ENCODE measurements at regions not wholly inside any gene's neighbourhood (a gene's known extent, or its start where the extent isn't known, plus 50 kb on each side); places are given as distances from the start of the nearest gene placed in this dataset.

DNA sequence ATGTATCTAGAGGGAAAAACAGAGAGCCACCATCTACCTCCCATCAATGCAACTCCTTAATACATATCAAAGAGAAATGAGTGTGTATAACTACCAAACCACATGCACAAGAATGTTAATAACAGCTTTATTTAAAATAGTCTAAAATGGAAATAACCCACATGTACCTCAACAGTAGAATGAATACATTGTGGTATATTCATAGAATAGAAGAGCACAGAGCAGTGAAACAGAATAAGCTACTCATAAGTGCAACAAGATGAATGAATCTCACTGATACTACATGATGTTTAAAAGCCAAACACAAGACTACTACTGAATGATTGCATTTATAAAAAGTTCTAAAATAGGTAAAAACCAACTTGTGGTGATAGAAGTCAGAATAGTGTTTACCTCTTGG lies 232.5 kb downstream of the BTG1 start:
- TF ChIP-seq, protein P1, sequence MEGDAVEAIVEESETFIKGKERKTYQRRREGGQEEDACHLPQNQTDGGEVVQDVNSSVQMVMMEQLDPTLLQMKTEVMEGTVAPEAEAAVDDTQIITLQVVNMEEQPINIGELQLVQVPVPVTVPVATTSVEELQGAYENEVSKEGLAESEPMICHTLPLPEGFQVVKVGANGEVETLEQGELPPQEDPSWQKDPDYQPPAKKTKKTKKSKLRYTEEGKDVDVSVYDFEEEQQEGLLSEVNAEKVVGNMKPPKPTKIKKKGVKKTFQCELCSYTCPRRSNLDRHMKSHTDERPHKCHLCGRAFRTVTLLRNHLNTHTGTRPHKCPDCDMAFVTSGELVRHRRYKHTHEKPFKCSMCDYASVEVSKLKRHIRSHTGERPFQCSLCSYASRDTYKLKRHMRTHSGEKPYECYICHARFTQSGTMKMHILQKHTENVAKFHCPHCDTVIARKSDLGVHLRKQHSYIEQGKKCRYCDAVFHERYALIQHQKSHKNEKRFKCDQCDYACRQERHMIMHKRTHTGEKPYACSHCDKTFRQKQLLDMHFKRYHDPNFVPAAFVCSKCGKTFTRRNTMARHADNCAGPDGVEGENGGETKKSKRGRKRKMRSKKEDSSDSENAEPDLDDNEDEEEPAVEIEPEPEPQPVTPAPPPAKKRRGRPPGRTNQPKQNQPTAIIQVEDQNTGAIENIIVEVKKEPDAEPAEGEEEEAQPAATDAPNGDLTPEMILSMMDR (IDR thresholded peaks at IDR 0.05; ENCODE audit: insufficient read depth, missing control alignments): no peak
- FAIRE-seq (no peak), DNase-seq (ENCODE audit: insufficient read length, low spot score) (no peak)

GRCh38 chr12:91912178-91912577 lies 233.5 kb downstream of the BTG1 start:
- TF ChIP-seq, protein P1 (IDR thresholded peaks at IDR 0.05; ENCODE audit: insufficient read depth, missing control alignments): no peak
- DNase-seq (ENCODE audit: insufficient read length, low spot score): no peak
- no peak for FAIRE-seq

DNA sequence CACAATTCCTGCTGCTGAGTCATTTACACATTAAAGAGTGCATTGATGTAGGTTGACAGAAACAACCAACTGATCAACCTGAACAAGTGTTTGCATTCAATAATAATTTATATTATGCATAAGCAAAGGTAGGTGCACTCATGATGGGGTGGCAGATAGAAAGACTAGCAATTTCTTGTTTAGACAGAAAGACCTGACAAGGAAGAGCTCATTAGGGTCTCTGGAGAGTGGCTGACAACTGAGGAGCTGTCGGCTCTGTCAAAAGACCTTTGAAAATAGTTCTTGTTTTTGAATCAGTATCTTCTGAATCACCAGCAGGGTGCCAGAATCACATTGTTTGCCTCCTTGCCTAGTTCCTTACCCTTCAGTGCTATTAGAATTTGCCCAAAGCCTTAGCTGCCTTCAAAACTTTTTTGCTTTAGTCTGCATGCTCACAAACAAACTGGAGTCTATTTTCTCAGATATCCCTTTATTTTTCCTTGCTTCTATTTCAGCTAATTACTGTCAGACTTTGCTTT lies 234.7 kb downstream of the BTG1 start:
- TF ChIP-seq, protein P1 (IDR thresholded peaks at IDR 0.05; ENCODE audit: insufficient read depth, missing control alignments): no peak
- FAIRE-seq (no peak), DNase-seq (ENCODE audit: insufficient read length, low spot score) (no peak)

DNA sequence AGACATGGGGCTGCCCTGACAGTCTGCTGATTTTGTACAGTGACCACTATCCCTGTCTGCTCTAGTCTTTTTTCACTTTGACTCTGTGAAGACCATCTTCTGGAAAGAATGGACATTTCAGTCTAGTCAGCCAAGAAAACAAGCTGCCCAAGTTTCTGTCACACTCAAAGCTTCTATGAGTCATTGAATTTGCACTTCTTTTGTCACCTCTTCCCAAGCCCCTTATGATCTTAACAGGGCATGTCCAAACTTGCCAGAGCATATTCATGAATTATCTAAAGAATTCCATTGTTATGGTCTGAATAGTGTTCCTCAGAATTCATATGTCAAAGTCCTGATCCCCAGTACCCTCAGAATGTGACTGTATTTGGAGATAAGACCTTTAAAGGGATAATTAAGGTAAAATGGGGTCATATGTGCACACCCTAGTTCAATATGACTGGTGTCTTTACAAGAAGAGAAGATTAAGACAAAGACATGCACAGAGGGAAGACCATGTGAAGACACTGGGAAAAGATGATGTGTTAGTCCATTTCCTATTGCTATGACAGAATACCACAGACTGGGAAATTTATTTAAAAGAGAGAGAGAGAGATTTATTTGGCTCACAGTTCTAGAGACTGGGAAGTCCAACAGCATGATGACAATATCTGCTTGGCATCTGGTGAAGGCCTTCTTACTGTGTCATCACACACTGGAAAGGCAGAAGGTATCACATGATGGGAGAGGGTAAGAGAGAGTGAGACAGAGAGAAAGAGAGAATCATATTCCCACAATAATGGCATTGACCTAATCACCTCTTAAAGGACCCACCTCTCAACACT lies 242.6 kb downstream of the BTG1 start:
- no peak for FAIRE-seq
- no peak for DNase-seq (ENCODE audit: insufficient read length, low spot score)
- TF ChIP-seq, protein P1 (IDR thresholded peaks at IDR 0.05; ENCODE audit: insufficient read depth, missing control alignments): no peak

DNA sequence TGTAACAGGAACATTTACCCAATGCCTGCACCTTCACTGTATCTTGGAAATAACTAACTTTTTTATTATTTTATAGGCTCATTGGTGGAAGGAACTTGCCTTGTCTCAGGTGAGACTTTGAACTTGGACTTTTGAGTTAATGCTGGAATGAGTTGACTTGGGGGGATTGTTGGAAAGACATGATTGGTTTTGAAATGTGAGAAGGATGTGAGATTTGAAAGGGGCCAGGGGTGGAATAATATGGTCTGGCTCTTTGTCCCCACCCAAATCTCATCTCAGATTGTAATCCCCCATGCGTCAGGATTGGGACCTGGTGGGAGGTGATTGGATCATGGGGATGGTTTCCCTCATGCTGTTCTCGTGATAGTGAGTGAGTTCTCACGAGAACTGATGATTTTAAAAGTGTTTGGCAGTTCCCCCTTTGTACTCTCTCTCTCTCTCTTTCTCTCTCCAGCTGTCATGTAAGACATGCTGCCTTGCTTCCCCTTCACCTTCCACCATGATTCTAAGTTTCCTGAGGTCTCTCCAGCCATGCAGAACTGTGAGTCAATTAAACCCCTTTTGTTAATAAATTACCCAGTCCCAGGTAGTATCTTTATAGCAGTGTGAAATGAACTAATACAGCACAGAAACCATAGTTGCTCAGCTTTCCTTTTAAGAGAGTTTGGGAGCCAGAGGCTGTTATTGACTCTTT lies 244.1 kb downstream of the BTG1 start:
- DNase-seq (ENCODE audit: insufficient read length, low spot score) (no peak), FAIRE-seq (no peak)
- TF ChIP-seq, protein P1 (IDR thresholded peaks at IDR 0.05; ENCODE audit: insufficient read depth, missing control alignments): no peak

DNA sequence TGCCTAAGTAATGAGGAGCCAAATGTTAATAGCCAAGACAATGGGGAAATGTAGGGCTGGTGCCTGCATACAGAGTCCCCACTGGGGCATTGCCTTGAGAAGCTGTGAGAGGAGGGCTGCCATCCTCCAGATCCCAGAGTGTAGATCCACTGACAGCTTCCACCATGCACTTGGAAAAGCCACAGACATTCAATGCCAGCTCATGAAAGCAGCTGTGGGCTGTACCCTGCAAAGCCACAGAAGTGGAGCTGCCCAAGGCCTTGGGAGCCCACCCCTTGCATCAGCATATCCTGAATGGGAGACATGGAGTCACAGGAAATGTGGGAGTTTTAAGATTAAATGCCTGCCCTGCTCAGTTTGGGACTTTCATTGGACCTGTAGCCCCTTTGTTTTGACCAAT lies 244.7 kb downstream of the BTG1 start:
- DNase-seq (ENCODE audit: insufficient read length, low spot score) (no peak), FAIRE-seq (no peak)
- TF ChIP-seq, protein P1 (IDR thresholded peaks at IDR 0.05; ENCODE audit: insufficient read depth, missing control alignments): no peak

- DNase-seq (ENCODE audit: insufficient read length, low spot score) (no peak), FAIRE-seq (no peak)
- TF ChIP-seq, protein P1 (IDR thresholded peaks at IDR 0.05; ENCODE audit: insufficient read depth, missing control alignments): no peak
These were observed 246.6 kb downstream of the BTG1 start for GRCh38 chr12:91899056-91899455.

All from D721Med (cell line).